ENCODE measurements at regions not wholly inside any gene's neighbourhood (a gene's known extent, or its start where the extent isn't known, plus 50 kb on each side); places are given as distances from the start of the nearest gene placed in this dataset.

- no peak for TF ChIP-seq CTCF (IDR thresholded peaks at IDR 0.05)
- no peak for TF ChIP-seq EZH2 (IDR thresholded peaks at IDR 0.05; ENCODE audit: borderline replicate concordance, insufficient read depth, low read depth, low read length, poor library complexity, severe bottlenecking)
Measured at GRCh38 chr18:59067873-59068272, 71.8 kb upstream of the SEC11C start.
